HuH-7 (cell line): ENCODE measurements at regions not wholly inside any gene's neighbourhood (a gene's known extent, or its start where the extent isn't known, plus 50 kb on each side); places are given as distances from the start of the nearest gene placed in this dataset.
"Not testable (repeated sequence)": the region's sequence is repeated elsewhere in the genome, so short reads cannot be mapped to it uniquely, and the experiment has no call there.

Source experiments
- DNase-seq: peaks from one replicate; pipeline ENCODE4 v3.0.0; 2011; ENCODE audit warnings: low spot score

GRCh38 chr12:9543341-9543740 lies 64.4 kb downstream of the KLRB1 start:
- not testable (repeated sequence) for DNase-seq

- not testable (repeated sequence) for DNase-seq
Observed at GRCh38 chr12:9542827-9543226, 64.9 kb downstream of the KLRB1 start.

GRCh38 chr12:9515925-9516324 lies 91.8 kb downstream of the KLRB1 start:
- DNase-seq: not testable (repeated sequence)

GRCh38 chr12:9512695-9513094 lies 95.0 kb downstream of the KLRB1 start:
- not testable (repeated sequence) for DNase-seq

- DNase-seq: not testable (repeated sequence)
Observed at GRCh38 chr12:9510392-9511011, 97.2 kb downstream of the KLRB1 start.

GRCh38 chr12:9509464-9510161 lies 98.1 kb downstream of the KLRB1 start:
- no peak for DNase-seq

- no peak for DNase-seq
Observed at GRCh38 chr12:9506746-9507145, 101.0 kb downstream of the KLRB1 start.

- DNase-seq: not testable (repeated sequence)
Observed at GRCh38 chr12:9503384-9503783, 104.3 kb downstream of the KLRB1 start.

- DNase-seq: not testable (repeated sequence)
Observed at GRCh38 chr12:9502845-9503244, 104.9 kb downstream of the KLRB1 start.

GRCh38 chr12:9493325-9493724 lies 114.4 kb downstream of the KLRB1 start:
- not testable (repeated sequence) for DNase-seq

- DNase-seq: not testable (repeated sequence)
Observed at GRCh38 chr12:9481289-9481688, 126.4 kb downstream of the KLRB1 start.

GRCh38 chr12:9474197-9474596 lies 133.5 kb downstream of the KLRB1 start:
- DNase-seq: not testable (repeated sequence)

GRCh38 chr12:9473638-9474037 lies 134.1 kb downstream of the KLRB1 start:
- not testable (repeated sequence) for DNase-seq

- not testable (repeated sequence) for DNase-seq
Observed at GRCh38 chr12:9471501-9471900, 136.2 kb downstream of the KLRB1 start.

- DNase-seq: not testable (repeated sequence)
Observed at GRCh38 chr12:9470367-9470766, 137.3 kb downstream of the KLRB1 start.

GRCh38 chr12:9469956-9470355 lies 137.8 kb downstream of the KLRB1 start:
- not testable (repeated sequence) for DNase-seq

GRCh38 chr12:9469463-9469862 lies 138.3 kb downstream of the KLRB1 start:
- DNase-seq: not testable (repeated sequence)

GRCh38 chr12:9468998-9469397 lies 138.7 kb downstream of the KLRB1 start:
- DNase-seq: peak; percentile 46

- not testable (repeated sequence) for DNase-seq
Observed at GRCh38 chr12:9468144-9468543, 139.6 kb downstream of the KLRB1 start.

- no peak for DNase-seq
Observed at GRCh38 chr12:9464408-9464807, 143.3 kb downstream of the KLRB1 start.

GRCh38 chr12:9455516-9455915 lies 152.2 kb downstream of the KLRB1 start:
- not testable (repeated sequence) for DNase-seq

GRCh38 chr12:9454021-9454420 lies 153.7 kb downstream of the KLRB1 start:
- not testable (repeated sequence) for DNase-seq

GRCh38 chr12:9450127-9450567 lies 157.6 kb downstream of the KLRB1 start:
- not testable (repeated sequence) for DNase-seq
